NCI-H2196 (cell line): ENCODE measurements at regions not wholly inside any gene's neighbourhood (a gene's known extent, or its start where the extent isn't known, plus 50 kb on each side); places are given as distances from the start of the nearest gene placed in this dataset.
"Not testable (repeated sequence)": the region's sequence is repeated elsewhere in the genome, so short reads cannot be mapped to it uniquely, and the experiment has no call there.

Source experiments
- DNase-seq: peaks from one replicate; lab custom pipeline; 2025; ENCODE audit not compliant: unreplicated experiment; lab: John Stamatoyannopoulos, UW

DNA sequence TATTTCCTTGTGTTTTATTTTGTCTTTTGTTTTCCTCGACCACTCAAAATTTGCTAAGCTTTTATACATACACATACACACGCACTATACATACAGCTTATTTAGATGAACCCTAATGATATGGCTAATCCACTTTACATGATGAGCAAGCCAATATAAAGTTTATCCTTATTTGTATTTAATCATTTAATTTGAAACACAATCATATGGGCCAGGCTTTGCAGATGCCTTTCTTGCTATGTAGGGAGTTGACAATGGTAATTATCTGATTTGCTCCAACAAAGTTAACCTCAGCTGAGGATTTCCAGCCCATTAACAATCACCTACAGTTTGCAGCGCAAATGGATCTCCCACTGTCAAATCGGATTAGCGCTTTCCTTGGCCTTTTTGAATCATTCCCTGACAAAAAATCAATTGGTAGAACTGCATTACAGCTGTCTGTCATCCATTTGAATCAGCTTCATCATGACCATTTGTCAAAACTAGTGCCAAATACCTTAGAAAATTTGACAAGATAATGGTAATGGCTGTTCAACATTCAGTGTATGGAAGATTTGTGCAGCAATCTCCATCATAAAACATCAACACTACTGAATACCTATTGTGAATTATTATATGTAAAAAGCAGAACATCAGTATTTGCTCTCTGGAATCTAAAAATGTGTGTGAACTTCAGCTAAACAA lies 352.6 kb downstream of the MRPL39 start:
- no peak for DNase-seq

DNA sequence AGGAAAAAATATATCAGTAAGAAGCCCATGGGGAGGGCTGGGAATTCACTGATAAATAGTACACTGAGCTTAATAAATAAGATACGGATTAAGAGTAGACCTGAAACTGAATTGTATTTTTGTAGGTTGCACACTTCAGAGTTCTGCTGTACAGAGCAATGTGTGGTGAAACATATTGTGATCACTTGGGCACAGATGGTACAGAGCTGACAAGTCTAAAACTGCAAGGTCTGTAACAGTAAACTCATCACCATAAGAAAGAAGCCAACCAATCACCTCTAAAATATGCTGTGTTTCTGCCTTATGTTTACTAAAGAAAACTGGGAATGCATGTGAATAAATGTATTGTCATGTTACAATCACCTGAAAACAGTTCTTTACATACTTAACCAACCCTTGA lies 360.7 kb downstream of the MRPL39 start:
- no peak for DNase-seq

DNA sequence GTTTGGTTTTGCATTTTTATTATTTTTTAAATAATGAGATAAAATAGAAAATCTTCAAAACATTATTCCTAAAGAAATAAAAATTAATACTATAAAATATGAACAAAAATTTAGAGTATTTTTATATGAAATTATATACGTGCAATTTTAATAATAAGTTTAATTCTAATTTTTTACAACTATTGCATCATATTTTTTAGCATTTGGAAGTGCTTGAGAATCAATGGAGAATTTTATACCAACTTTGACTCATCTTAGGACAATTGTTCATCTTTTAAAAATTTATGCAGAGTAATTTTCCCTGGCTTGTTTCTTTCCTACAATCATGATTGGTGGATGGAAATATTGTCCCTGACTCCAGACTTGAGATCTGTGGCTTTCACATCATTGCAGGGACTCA lies 362.5 kb downstream of the MRPL39 start:
- no peak for DNase-seq

DNA sequence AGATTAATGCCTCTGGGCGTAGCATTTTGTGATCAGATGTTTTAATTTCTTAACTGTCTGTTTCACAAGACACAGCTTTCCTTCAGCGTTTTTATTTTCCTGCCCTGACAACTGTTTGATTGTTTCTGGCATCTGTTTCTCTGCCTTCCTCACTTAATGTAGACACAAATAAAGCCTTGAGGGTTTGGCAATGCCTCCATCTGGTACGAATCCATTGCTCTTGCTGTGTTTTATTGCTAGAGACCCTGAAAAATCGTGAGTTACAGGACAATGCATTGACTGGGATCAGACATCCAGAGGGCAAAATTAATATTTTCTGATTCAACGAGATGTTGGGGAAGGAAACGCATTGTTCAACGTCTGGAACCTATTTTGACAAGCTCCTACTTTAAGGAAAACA lies 363.5 kb downstream of the MRPL39 start:
- DNase-seq = no peak

DNA sequence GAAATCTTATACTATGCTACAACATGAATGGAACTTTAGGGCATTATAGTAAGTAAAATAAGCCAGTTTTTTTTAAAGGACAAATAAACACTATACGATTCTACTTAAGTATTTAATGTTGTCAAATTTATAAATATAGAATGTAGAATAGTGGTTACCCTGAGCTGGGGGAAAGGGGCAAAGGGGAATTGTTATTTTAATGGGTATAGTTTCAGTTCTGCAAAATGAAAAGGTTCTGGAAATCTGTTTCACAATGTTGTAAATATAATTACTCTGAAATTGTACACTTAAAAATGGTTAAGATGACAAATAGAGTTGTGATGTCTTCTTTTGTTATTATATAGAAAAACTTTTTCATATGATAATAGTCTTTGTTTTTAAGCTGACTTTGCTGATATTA lies 366.3 kb downstream of the MRPL39 start:
- DNase-seq = no peak

DNA sequence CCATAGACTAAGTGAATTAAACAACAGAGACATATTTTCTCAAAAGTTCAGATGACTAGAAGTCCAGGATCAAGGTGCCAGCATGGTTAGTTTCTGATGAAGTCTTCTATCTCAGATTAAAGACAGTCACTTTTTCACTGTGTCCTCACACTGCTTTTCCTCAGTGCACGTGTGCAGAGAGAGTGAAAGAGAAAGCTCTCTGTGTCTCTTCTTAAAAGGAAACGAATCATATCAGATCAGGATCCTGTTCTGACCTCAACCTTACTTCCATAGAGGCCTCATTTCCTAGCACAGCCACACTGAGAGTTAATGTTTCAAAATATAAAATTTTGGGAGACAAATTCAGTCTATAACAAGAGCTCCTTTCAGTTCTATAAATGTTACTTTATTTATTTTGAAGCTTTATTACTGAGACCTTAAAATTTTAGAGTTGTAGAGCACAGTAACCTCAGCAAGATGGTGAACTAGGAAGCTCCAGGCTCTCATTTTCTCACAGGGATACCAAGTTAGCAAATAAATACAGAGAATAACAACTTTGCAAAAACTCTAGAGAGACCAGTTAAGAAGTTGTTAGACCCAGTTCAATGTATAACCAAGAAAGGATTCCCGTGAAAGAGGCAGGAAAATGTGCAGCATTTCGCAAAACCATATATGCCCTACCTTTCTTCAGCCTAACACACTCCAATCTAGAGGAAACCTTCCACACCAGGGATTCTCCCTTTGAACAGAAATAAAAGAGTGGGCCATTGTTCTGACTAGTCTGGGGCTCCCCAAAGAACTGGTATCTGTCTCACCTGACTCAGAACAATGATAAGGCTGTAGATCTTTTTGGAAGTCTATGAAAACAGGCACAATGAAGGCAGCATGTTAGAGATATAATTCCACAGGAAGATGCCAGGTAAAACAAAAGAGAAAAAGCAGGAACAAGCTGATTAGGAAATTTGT lies 372.2 kb downstream of the MRPL39 start:
- no peak for DNase-seq

DNA sequence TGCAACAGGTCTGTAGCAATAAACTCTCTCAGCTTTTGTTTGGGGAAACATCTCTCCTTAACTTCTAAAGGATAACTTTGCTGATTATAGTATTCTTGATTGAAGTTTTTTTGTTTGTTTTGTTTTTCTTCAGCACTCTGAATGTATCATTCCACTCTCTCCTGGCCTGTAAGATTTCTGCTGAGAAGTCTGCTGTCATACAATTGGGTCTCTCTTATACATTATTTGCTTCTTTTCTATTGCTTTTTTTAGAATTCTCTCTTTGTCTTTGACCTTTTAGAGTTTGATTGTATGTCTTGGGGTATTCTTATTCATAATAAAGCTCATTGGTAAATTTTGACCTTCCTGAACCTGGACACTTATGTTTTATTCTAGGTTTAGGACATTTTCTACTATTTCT lies 386.3 kb downstream of the MRPL39 start:
- no peak for DNase-seq

DNA sequence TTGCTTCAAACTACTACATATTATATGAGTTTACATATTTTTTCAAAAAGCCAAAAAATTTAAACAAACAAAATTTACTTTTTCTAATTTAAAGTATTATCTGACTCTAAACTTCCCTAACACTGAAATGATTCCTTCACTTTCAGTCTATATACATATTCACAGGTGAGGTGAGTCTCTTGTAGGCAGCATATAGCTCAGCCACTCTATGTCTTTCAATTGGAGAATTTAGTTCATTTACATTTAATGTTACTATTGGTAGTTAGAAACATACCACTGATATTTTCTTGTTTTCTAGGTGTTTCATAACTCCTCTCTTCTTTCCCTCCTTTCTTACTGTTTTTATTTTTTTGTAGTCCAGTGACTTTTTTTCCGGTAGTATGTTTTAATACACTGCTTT lies 387.1 kb downstream of the MRPL39 start:
- DNase-seq = no peak

DNA sequence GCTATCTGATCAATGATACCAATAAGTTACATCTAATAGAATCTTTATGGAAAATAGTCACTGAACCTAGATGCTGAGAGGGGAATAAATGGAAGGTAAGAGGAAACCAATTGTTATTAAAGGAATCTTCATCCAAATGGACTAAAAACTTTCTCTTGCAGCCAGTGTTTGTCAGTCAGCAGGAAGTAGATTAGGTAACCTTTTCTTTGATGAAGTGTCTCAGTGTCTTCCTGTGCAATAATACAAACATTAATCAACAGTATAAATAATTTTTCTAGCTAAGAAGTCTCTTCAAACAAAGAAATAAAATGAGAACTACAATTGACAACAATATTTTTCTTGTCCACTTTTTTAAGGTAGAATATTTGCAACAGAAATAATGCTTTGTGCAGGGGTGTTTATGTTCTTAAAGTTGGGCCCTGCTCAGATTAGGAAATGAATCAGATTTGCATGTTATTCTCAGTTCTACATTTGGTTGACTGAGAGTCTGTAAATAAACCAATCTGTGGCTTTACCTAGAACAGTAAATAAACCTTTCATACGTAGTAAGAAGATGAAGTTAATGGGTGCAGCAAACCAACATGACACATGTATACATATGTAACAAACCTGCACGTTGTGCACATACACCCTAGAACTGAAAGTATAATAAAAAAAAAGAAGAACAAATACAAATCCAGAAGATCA lies 391.4 kb downstream of the MRPL39 start:
- no peak for DNase-seq

DNA sequence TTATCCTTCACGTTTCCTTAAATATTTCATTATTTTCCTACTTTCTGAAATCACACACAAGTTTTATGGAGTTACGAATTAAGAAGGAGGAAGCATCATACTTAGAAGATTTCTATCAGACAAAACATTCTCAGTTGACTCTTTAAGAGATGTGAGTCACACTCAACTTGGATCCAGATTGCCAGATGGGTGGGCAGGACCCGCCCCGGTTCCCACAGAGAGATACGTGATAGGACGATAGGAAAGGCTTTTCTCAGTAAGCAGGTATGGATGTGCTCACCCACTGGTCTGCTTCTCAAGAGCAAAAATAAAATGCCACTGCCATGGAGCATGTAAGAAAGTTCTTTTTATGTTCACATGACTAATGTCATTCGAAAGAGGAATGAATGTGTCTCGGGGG lies 392.6 kb downstream of the MRPL39 start:
- DNase-seq = no peak

DNA sequence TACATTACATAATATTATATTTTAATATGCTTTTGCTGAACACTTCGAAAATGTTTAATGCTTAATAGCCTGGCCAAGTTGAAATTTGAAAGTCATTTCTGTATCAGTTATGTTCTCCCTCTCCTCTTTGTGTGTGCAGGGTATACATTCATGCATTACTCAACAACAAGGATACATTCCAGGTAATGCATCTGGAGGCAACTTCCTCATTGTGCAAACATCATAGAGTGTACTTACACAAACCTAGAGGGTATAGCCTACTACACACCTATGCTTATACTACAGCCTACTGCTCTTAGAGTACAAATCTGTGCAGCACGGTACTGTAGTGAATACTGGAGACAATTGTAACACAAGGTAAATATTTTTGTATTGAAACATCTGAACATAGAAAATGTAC lies 407.3 kb downstream of the MRPL39 start:
- DNase-seq = no peak

DNA sequence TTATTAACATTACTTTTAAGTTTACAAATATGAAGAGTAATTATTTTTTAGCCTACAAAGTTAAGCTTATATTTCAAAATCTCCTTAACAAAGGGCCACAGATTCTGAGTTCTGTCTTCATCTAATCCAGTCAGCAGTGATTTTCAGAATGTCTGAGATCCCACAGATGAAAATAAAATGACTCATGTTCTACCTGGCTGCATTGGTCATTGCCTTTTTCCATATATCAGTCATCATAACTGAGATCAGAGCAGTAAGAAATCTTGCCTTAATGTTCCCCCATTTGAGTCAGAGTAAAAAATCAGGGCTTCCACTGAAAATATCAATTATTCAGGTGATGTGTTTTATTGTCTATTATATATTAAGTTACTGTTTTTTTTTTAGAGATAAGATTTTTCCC lies 416.1 kb downstream of the MRPL39 start:
- DNase-seq = no peak

DNA sequence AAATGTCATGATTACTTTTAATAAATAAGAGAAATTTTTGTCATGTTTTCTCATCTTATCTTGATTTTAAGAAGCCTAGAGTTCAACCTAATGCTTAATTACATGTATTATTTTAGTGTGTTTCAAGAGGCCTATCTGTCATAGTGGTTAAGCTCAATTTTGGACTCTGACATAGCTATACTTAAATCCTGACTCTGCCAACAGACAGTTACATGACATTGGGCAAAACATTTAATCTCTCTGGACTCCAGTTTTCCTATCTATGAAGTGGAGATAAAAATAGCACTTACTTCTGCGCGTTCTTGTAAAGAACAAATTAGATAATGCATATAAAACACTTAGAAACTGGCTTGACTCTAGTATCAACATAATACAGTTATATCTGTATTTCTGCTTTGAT lies 417.8 kb downstream of the MRPL39 start:
- no peak for DNase-seq

DNA sequence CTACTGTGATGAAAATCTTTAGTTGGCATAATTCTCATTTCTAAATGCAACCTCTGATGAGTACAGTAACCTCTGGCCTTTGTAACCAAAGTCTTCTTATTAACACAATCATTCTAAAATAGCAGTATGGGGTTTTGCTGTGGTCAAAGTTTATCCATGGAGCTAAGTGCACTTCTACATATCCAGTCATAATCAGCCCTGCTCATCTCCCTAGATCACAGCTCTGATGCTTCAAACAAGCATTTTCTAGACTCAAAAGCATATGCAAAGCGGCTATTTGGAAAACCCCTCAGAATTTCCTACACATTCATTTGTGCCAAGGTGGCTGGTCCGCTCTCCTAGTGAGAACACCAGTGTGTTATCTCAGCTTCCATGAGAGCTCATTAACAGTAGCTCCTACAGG lies 418.6 kb downstream of the MRPL39 start:
- DNase-seq = no peak

DNA sequence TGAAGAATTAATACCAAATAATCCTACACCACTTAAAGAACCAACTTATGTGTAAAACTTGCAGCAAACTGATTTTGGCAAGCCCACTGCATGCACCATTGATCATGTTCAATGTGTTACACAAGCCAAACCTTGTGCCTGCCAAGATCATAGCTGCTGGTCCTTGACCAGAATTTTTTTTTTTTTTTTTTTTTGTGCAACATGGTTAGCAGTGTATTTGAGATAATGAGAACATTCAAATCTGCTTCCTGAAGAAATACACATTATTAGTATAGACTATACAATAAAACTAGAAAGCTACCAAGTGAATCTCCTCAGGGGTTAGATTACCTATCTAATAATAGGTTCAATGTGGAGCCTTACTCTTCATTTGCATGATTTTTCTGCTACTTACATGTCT lies 421.0 kb downstream of the MRPL39 start:
- no peak for DNase-seq

DNA sequence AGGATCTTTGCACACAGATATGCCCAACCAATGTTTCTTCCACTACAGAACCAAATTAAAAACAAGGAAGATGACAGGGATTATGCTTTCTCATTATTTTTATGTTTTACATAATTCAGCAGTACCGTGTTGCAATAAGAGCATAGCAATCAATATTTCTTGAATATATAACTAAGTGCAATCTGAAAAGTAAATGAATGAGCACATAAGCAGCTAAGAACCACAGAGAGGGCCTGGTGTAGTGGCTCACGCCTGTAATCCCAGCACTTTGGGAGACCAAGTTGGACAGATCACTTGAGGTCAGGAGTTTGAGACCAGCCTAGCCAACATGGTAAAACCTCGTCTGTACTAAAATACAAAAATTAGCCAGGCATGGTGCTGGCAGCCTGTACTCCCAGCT lies 423.7 kb downstream of the MRPL39 start:
- DNase-seq = no peak

DNA sequence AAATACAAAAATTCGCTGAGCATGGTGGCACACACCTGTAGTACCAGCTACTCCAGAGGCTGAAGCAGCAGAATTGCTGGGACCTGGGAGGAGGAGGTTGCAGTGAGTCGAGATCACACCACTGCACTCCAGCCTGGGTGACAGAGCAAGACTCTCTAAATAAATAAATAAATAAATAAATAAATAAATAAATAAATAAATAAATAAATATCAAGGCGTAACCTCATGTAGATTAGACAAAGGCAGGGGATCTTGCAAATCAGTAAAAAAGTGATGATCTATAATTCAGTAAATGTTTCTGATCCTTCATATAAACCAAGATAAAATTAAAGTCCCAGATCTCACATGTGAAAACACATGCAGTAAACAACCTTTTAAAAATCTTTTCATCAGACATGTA lies 425.6 kb downstream of the MRPL39 start:
- not testable (repeated sequence) for DNase-seq

DNA sequence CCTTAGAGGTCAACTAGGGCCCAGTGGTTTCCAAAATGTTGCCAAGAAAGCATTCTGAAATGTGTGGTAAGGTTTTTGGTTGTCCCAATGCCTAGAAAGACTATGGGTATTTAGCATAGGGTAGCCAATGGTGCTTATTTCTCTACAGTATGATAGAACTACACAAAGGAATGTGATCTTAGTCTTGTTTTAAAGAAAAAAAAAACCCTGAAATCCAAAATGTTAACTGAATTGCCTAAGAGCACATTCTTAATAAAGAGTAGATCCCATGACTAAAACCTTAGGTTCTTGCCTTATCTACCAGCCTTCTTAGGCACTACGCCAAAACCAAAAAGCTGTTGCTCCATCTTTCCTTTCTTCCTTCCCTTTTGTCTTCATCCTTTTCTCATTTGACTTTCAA lies 428.2 kb downstream of the MRPL39 start:
- DNase-seq = no peak

DNA sequence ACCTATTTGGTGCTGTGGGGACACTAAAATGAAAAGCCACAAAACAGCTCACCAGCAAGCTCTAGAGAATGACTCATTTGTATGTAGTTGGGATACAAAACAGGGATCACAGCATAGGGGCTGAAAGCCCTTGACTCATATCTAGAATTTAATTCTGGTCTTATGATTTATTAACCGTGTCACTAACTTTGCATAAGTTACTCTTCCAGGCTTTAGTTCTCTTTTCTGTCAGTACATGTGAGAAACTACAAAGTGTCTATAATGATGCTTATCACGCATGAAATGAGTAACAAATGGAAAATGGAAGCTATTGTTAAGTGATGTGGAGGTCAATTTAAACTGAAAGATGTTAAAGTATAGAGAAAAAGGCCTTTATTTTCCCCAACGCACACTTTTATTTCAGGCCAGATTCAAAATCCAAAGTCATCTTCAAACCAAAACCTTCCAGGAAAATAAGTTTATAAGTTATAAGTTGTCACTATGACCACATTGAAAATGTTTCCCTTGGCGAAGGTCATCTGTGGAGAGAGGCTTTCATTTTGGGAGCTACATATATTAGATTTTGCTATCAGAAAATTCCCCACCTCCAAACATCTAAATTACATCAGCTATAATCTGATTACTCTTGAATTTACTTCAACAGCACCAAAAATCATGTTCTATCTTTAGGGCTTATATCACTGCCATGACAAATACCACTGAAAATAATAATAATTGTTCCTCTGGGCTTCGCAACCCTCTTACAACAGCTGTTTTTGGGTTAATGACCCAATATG lies 430.5 kb downstream of the MRPL39 start:
- DNase-seq = no peak

DNA sequence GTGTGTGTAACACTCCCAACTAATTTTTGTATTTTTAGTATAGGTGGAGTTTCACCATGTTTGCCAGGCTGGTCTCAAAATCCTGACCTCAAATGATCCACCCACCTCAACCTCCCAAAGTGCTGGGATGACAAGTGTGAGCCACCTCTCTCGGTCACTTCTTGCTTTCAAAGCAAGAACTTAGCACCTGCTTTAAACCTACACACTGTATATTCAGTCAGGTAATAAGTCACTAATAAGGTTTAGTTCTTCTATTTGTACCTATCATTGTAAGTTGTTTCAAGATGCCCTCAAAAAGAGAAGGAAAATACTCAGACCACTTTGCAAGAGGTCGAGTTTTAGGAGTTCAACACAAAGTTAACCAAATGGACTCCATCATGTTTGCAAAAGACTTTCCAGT lies 431.3 kb downstream of the MRPL39 start:
- DNase-seq = no peak

DNA sequence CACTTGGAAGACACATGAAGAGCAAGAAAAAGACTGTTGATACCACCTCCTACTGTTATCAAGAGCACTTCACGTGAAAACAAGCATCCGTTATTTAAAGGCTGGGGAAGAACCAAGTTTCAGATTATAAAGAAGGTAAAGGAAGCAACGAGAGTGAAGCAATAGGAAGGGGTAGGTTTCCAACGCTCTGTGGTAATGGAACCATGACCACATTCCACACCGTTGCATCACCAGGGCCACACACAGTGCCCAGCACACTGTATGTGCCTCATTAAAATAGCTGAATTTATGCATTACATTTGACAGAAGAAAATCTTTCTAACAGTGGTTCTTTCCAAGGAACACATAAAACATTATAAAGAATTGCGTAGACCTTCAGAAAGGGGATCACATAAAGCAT lies 435.8 kb downstream of the MRPL39 start:
- no peak for DNase-seq
